ENCODE measurements at regions not wholly inside any gene's neighbourhood (a gene's known extent, or its start where the extent isn't known, plus 50 kb on each side); places are given as distances from the start of the nearest gene placed in this dataset.
A peak's percentile ranks its signal among the peaks of the same experiment; 100 is the strongest.

DNA sequence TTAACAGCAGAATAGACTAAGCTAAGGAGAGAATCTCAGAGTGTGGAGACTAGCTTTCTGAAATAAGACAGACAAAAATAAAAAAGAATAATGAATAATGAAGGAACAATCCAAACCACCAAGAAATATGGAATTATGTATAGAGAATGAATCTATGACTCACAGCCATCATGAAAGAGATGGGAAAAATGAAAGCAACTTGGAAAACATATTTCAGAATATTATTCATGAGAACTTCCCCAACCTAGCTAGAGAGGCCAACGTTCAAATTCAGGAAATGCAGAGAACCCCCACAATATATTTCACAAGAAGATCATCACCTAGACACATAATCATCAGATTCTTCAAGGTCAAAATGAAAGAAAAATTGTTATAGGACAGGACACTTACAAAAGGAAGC is 349.0 kb upstream of the MPDZ start:
- Histone ChIP-seq H3K36me3 (ENCODE audit: control insufficient read depth in 2 of 3, insufficient read depth in 3 of 3, low read length in 3 of 3) (no peaks in the 10 kb centered on the region), H3K9ac (ENCODE audit: low read length in 3 of 3) (no peak overlapping the region), H3K27me3 (ENCODE audit: control insufficient read depth, insufficient read depth, low read length) (no peaks in the 10 kb centered on the region), H3K9me3 (ENCODE audit: control insufficient read depth in 2 of 3, insufficient read depth in 1 of 3, low read length in 3 of 3) (no peaks in the 10 kb centered on the region), H3K4me3 (ENCODE audit: low read length in 3 of 3) (no peak overlapping the region), H3K4me1 (ENCODE audit: control insufficient read depth in 2 of 3, insufficient read depth in 2 of 3, low read depth in 1 of 3, low read length in 3 of 3) (no peaks in the 10 kb centered on the region), H3K27ac (ENCODE audit: low read depth in 2 of 2, low read length in 2 of 2) (no peak overlapping the region)
- no peak for TF ChIP-seq CTCF (IDR thresholded peaks at IDR 0.05; ENCODE audit: borderline replicate concordance, extremely low read depth, insufficient read depth)
- no peak for FAIRE-seq
- intact Hi-C loops (cut with DNase I), result no loop called here
- DNase-seq, result no peak

- Histone ChIP-seq H3K4me1 (ENCODE audit: control insufficient read depth in 2 of 3, insufficient read depth in 2 of 3, low read depth in 1 of 3, low read length in 3 of 3) (no peaks in the 10 kb centered on the region), H3K9me3 (ENCODE audit: control insufficient read depth in 2 of 3, insufficient read depth in 1 of 3, low read length in 3 of 3) (no peaks in the 10 kb centered on the region), H3K9ac (ENCODE audit: low read length in 3 of 3) (no peak overlapping the region), H3K36me3 (ENCODE audit: control insufficient read depth in 2 of 3, insufficient read depth in 3 of 3, low read length in 3 of 3) (no peaks in the 10 kb centered on the region), H3K27me3 (ENCODE audit: control insufficient read depth, insufficient read depth, low read length) (no peaks in the 10 kb centered on the region), H3K4me3 (ENCODE audit: low read length in 3 of 3) (no peak overlapping the region), H3K27ac (ENCODE audit: low read depth in 2 of 2, low read length in 2 of 2) (no peak overlapping the region)
- no peak for TF ChIP-seq CTCF (IDR thresholded peaks at IDR 0.05; ENCODE audit: borderline replicate concordance, extremely low read depth, insufficient read depth)
- intact Hi-C loops (cut with DNase I), result no loop called here
- FAIRE-seq (no peak), DNase-seq (peak in 1 of 5 donors; percentile 29)
Measured at GRCh38 chr9:13627502-13627901, 348.0 kb upstream of the MPDZ start.

- intact Hi-C loops (cut with DNase I), result no loop called here
- no peak overlapping the region for H3K9ac ChIP-seq (ENCODE audit: low read length in 3 of 3)
- no peak overlapping the region for H3K27ac ChIP-seq (ENCODE audit: low read depth in 2 of 2, low read length in 2 of 2)
- DNase-seq, result peak in 1 of 5 donors; percentile 39
- H3K36me3 ChIP-seq (ENCODE audit: control insufficient read depth in 2 of 3, insufficient read depth in 3 of 3, low read length in 3 of 3), result no peaks in the 10 kb centered on the region
- no peaks in the 10 kb centered on the region for H3K27me3 ChIP-seq (ENCODE audit: control insufficient read depth, insufficient read depth, low read length)
- H3K9me3 ChIP-seq (ENCODE audit: control insufficient read depth in 2 of 3, insufficient read depth in 1 of 3, low read length in 3 of 3), result no peaks in the 10 kb centered on the region
- no peak overlapping the region for H3K4me3 ChIP-seq (ENCODE audit: low read length in 3 of 3)
- no peak for FAIRE-seq
- no peak for TF ChIP-seq CTCF (IDR thresholded peaks at IDR 0.05; ENCODE audit: borderline replicate concordance, extremely low read depth, insufficient read depth)
- no peaks in the 10 kb centered on the region for H3K4me1 ChIP-seq (ENCODE audit: control insufficient read depth in 2 of 3, insufficient read depth in 2 of 3, low read depth in 1 of 3, low read length in 3 of 3)
Measured at GRCh38 chr9:13627071-13627470, 347.6 kb upstream of the MPDZ start.

DNA sequence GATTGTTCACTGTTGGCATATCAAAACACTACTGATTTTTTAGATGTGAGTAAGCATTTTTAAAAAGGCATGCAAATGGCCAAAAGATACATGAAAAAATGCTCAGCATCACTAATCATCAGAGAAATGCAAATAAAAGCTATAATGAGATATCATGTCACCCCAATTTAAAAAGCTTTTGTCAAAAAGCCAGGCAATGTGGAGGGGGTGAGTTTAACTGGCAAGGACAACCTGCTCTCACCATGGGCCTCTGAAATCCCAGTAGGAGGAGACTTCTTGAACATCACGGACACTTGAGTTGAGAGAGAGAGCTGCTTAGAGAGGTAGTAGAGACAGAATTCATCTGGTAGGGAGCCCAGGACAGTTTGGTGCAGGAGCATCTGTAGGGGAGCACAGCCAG is 347.1 kb upstream of the MPDZ start:
- intact Hi-C loops (cut with DNase I), result no loop called here
- no peak overlapping the region for H3K9ac ChIP-seq (ENCODE audit: low read length in 3 of 3)
- H3K4me1 ChIP-seq (ENCODE audit: control insufficient read depth in 2 of 3, insufficient read depth in 2 of 3, low read depth in 1 of 3, low read length in 3 of 3), result no peaks in the 10 kb centered on the region
- no peak overlapping the region for H3K4me3 ChIP-seq (ENCODE audit: low read length in 3 of 3)
- no peak for FAIRE-seq
- DNase-seq, result no peak
- H3K36me3 ChIP-seq (ENCODE audit: control insufficient read depth in 2 of 3, insufficient read depth in 3 of 3, low read length in 3 of 3), result no peaks in the 10 kb centered on the region
- no peak for TF ChIP-seq CTCF (IDR thresholded peaks at IDR 0.05; ENCODE audit: borderline replicate concordance, extremely low read depth, insufficient read depth)
- no peaks in the 10 kb centered on the region for H3K27me3 ChIP-seq (ENCODE audit: control insufficient read depth, insufficient read depth, low read length)
- H3K9me3 ChIP-seq (ENCODE audit: control insufficient read depth in 2 of 3, insufficient read depth in 1 of 3, low read length in 3 of 3), result no peaks in the 10 kb centered on the region
- no peak overlapping the region for H3K27ac ChIP-seq (ENCODE audit: low read depth in 2 of 2, low read length in 2 of 2)

Measured in kidney (tissue), 13 donors.